ENCODE measurements at regions not wholly inside any gene's neighbourhood (a gene's known extent, or its start where the extent isn't known, plus 50 kb on each side); places are given as distances from the start of the nearest gene placed in this dataset.

GRCh38 chr1:228988664-228989063, 253.4 kb downstream of the RHOU start:
- no peak overlapping the region for H3K4me3 ChIP-seq (ENCODE audit: low read depth, poor library complexity, severe bottlenecking)
- intact Hi-C loops (cut with DNase I; ENCODE audit: low total_unique reads), result no loop called here
- peak in 1 of 2 donors; percentile 85 for DNase-seq (ENCODE audit: low spot score in 2 of 2)
- WGBS, 2 donors, result 55 to 82% methylated on average over 6 of the region's 6 CpGs
- no peak for TF ChIP-seq CTCF (IDR thresholded peaks at IDR 0.05)
- no peak for TF ChIP-seq POLR2A (IDR thresholded peaks at IDR 0.05)

- 89 to 92% methylated on average over 9 of the region's 9 CpGs for WGBS, 2 donors
- peak in 1 of 2 donors; percentile 52 for DNase-seq (ENCODE audit: low spot score in 2 of 2)
- no peak overlapping the region for H3K4me3 ChIP-seq (ENCODE audit: low read depth, poor library complexity, severe bottlenecking)
- TF ChIP-seq POLR2A (IDR thresholded peaks at IDR 0.05) (no peak), CTCF (IDR thresholded peaks at IDR 0.05) (no peak)
- intact Hi-C loops (cut with DNase I; ENCODE audit: low total_unique reads), result no loop called here
Measured at GRCh38 chr1:228989176-228989575, 253.9 kb downstream of the RHOU start.

- no peak for DNase-seq (ENCODE audit: low spot score in 2 of 2)
- H3K4me3 ChIP-seq (ENCODE audit: low read depth, poor library complexity, severe bottlenecking), result no peak overlapping the region
- 94 to 95% methylated on average over 5 of the region's 5 CpGs for WGBS, 2 donors
- TF ChIP-seq POLR2A (IDR thresholded peaks at IDR 0.05) (no peak), CTCF (IDR thresholded peaks at IDR 0.05) (no peak)
- intact Hi-C loops (cut with DNase I; ENCODE audit: low total_unique reads), result no loop called here
Measured at GRCh38 chr1:228989676-228989991, 254.4 kb downstream of the RHOU start.

- intact Hi-C loops (cut with DNase I; ENCODE audit: low total_unique reads), result no loop called here
- peak; percentile 82 to 92 for DNase-seq (ENCODE audit: low spot score in 2 of 2)
- TF ChIP-seq POLR2A (IDR thresholded peaks at IDR 0.05) (no peak), CTCF (IDR thresholded peaks at IDR 0.05) (no peak)
- no peak overlapping the region for H3K4me3 ChIP-seq (ENCODE audit: low read depth, poor library complexity, severe bottlenecking)
- 54 to 69% methylated on average over 11 to 12 of the region's 12 CpGs for WGBS, 2 donors
Measured at GRCh38 chr1:228989992-228990827, 254.9 kb downstream of the RHOU start.

- WGBS, 2 donors, result 88 to 89% methylated on average over 13 of the region's 13 CpGs
- no peak overlapping the region for H3K4me3 ChIP-seq (ENCODE audit: low read depth, poor library complexity, severe bottlenecking)
- DNase-seq (ENCODE audit: low spot score in 2 of 2), result no peak
- intact Hi-C loops (cut with DNase I; ENCODE audit: low total_unique reads), result no loop called here
- TF ChIP-seq POLR2A (IDR thresholded peaks at IDR 0.05) (no peak), CTCF (IDR thresholded peaks at IDR 0.05) (no peak)
Measured at GRCh38 chr1:228990906-228991569, 255.8 kb downstream of the RHOU start.
